Islet of Langerhans (tissue), 1 donor: ENCODE measurements at regions not wholly inside any gene's neighbourhood (a gene's known extent, or its start where the extent isn't known, plus 50 kb on each side); places are given as distances from the start of the nearest gene placed in this dataset.
A peak's percentile ranks its signal among the peaks of the same experiment; 100 is the strongest.
"Not testable (repeated sequence)": the region's sequence is repeated elsewhere in the genome, so short reads cannot be mapped to it uniquely, and the experiment has no call there.

Experiments used
- FAIRE-seq: peaks from one replicate; lab custom pipeline; 2011; peaks lifted over from hg19 to GRCh38; lab: Jason Lieb, UNC

- FAIRE-seq, result peak; percentile 30
These were observed 215.3 kb upstream of the TTC29 start for GRCh38 chr4:147160908-147161513.

- no peak for FAIRE-seq
These were observed 217.6 kb upstream of the TTC29 start for GRCh38 chr4:147163311-147163710.

- not testable (repeated sequence) for FAIRE-seq
These were observed 222.5 kb upstream of the TTC29 start for GRCh38 chr4:147168200-147168599.

GRCh38 chr4:147173322-147173721, 227.7 kb upstream of the TTC29 start:
- FAIRE-seq, result no peak

GRCh38 chr4:147173797-147174432, 228.3 kb upstream of the TTC29 start:
- FAIRE-seq, result no peak

GRCh38 chr4:147174591-147174990, 228.9 kb upstream of the TTC29 start:
- FAIRE-seq, result no peak

- FAIRE-seq, result no peak
These were observed 229.9 kb upstream of the TTC29 start for GRCh38 chr4:147175460-147176025.

- FAIRE-seq, result no peak
These were observed 236.4 kb upstream of the TTC29 start for GRCh38 chr4:147182041-147182440.

- FAIRE-seq, result no peak
These were observed 247.0 kb upstream of the TTC29 start for GRCh38 chr4:147192679-147193078.

GRCh38 chr4:147194114-147194513, 248.4 kb upstream of the TTC29 start:
- FAIRE-seq, result no peak

- FAIRE-seq, result no peak
These were observed 248.9 kb upstream of the TTC29 start for GRCh38 chr4:147194604-147195003.

GRCh38 chr4:147195386-147195785, 249.7 kb upstream of the TTC29 start:
- FAIRE-seq, result no peak

GRCh38 chr4:147198411-147199051, 252.9 kb upstream of the TTC29 start:
- no peak for FAIRE-seq

- no peak for FAIRE-seq
These were observed 255.4 kb upstream of the TTC29 start for GRCh38 chr4:147201016-147201415.

GRCh38 chr4:147206807-147207206, 261.1 kb upstream of the TTC29 start:
- FAIRE-seq, result no peak

GRCh38 chr4:147207911-147208310, 262.2 kb upstream of the TTC29 start:
- FAIRE-seq, result no peak

- FAIRE-seq, result no peak
These were observed 263.2 kb upstream of the EDNRA start for GRCh38 chr4:147217655-147218054.

- no peak for FAIRE-seq
These were observed 261.8 kb upstream of the EDNRA start for GRCh38 chr4:147219145-147219544.

GRCh38 chr4:147220833-147221232, 260.1 kb upstream of the EDNRA start:
- no peak for FAIRE-seq

- FAIRE-seq, result no peak
These were observed 258.0 kb upstream of the EDNRA start for GRCh38 chr4:147222906-147223305.

GRCh38 chr4:147223576-147223975, 257.3 kb upstream of the EDNRA start:
- no peak for FAIRE-seq

GRCh38 chr4:147236806-147237205, 244.1 kb upstream of the EDNRA start:
- FAIRE-seq, result no peak

- no peak for FAIRE-seq
These were observed 236.1 kb upstream of the EDNRA start for GRCh38 chr4:147244786-147245185.

GRCh38 chr4:147246096-147246495, 234.8 kb upstream of the EDNRA start:
- no peak for FAIRE-seq
